Activated B cell treated with CpG ODN at 0.5 μM for 24 hours (primary cell): ENCODE measurements at regions not wholly inside any gene's neighbourhood (a gene's known extent, or its start where the extent isn't known, plus 50 kb on each side); places are given as distances from the start of the nearest gene placed in this dataset.

Experiments
- ATAC-seq: fragments of 200-7000 bp; cut with Tn5 transposase; one replicate; pipeline ENCODE4 v1.10.0; 2021; ENCODE audit warnings: low read depth, mild to moderate bottlenecking, moderate library complexity
- CTCF ChIA-PET: fragments of 350-600 bp; sonication (Branson Sonifier 250); formaldehyde crosslinking; loops from one replicate; lab custom pipeline; 2021; ENCODE audit warnings: antibody characterized with exemption; lab: Charles Lee
- POLR2A ChIA-PET: fragments of 350-600 bp; sonication (Branson Sonifier 250); formaldehyde crosslinking; loops from one replicate; lab custom pipeline; 2021; ENCODE audit warnings: antibody characterized with exemption; lab: Charles Lee
- DNase-seq: peaks from one replicate; pipeline ENCODE4 v3.0.0; 2022
- H3K27ac Mint-ChIP-seq: one replicate; pipeline ENCODE4 v1.8.0; 2020; ENCODE audit warnings: mixed read lengths
- H3K27me3 Mint-ChIP-seq: one replicate; pipeline ENCODE4 v1.8.0; 2021; ENCODE audit warnings: mixed read lengths
- H3K36me3 Mint-ChIP-seq: one replicate; pipeline ENCODE4 v1.8.0; 2021; ENCODE audit warnings: low read depth, mixed read lengths
- H3K4me1 Mint-ChIP-seq: one replicate; pipeline ENCODE4 v1.8.0; 2021; ENCODE audit warnings: mixed read lengths
- H3K4me3 Mint-ChIP-seq: one replicate; pipeline ENCODE4 v1.8.0; 2020; ENCODE audit warnings: mild to moderate bottlenecking, mixed read lengths
- H3K9me3 Mint-ChIP-seq: one replicate; pipeline ENCODE4 v1.8.0; 2020; ENCODE audit warnings: mixed read lengths
- CTCF ChIP-seq: fragments of 200-600 bp; IDR thresholded peaks from one replicate; pipeline ENCODE4 v1.8.0; 2022; ENCODE audit warnings: antibody characterized with exemption, mild to moderate bottlenecking
- intact Hi-C: fragments of 100-400 bp; cut with micrococcal nuclease; formaldehyde crosslinking; loops from one replicate; pipeline ENCODE4 v1.15.1; 2024

- ChIA-PET POLR2A (no interaction called here), CTCF (no interaction called here)
- Mint-ChIP-seq H3K27me3 (no peaks in the 10 kb centered on the region), H3K4me3 (no peak overlapping the region), H3K27ac (no peak overlapping the region), H3K36me3 (no peaks in the 10 kb centered on the region), H3K9me3 (peaks cover 11% of the 10 kb centered on the region), H3K4me1 (no peaks in the 10 kb centered on the region)
- DNase-seq (no peak), ATAC-seq (no peak)
- TF ChIP-seq CTCF = no peak
- intact Hi-C loops = no loop called here
Observed at GRCh38 chr21:16358784-16359183, 629.0 kb downstream of the USP25 start.

- no peaks in the 10 kb centered on the region for H3K27me3 Mint-ChIP-seq
- ChIA-PET POLR2A (no interaction called here), CTCF (no interaction called here)
- H3K4me3 Mint-ChIP-seq = no peak overlapping the region
- H3K4me1 Mint-ChIP-seq = no peaks in the 10 kb centered on the region
- DNase-seq (no peak), ATAC-seq (no peak)
- peaks cover 6% of the 10 kb centered on the region for H3K9me3 Mint-ChIP-seq
- intact Hi-C loops = no loop called here
- H3K36me3 Mint-ChIP-seq = no peaks in the 10 kb centered on the region
- H3K27ac Mint-ChIP-seq = no peak overlapping the region
- no peak for TF ChIP-seq CTCF
Observed at GRCh38 chr21:16363100-16363499, 633.3 kb downstream of the USP25 start.

GRCh38 chr21:16363518-16363917, 633.7 kb downstream of the USP25 start:
- intact Hi-C loops = no loop called here
- peaks cover 6% of the 10 kb centered on the region for H3K9me3 Mint-ChIP-seq
- ChIA-PET POLR2A (no interaction called here), CTCF (no interaction called here)
- no peak overlapping the region for H3K4me3 Mint-ChIP-seq
- no peaks in the 10 kb centered on the region for H3K4me1 Mint-ChIP-seq
- no peak for DNase-seq
- H3K36me3 Mint-ChIP-seq = no peaks in the 10 kb centered on the region
- TF ChIP-seq CTCF = no peak
- H3K27me3 Mint-ChIP-seq = no peaks in the 10 kb centered on the region
- no peak for ATAC-seq
- H3K27ac Mint-ChIP-seq = no peak overlapping the region

GRCh38 chr21:16366207-16366606, 636.4 kb downstream of the USP25 start:
- no peak for TF ChIP-seq CTCF
- H3K27ac Mint-ChIP-seq = no peak overlapping the region
- H3K4me1 Mint-ChIP-seq = no peaks in the 10 kb centered on the region
- ATAC-seq = no peak
- no peak overlapping the region for H3K4me3 Mint-ChIP-seq
- intact Hi-C loops = no loop called here
- no peaks in the 10 kb centered on the region for H3K36me3 Mint-ChIP-seq
- ChIA-PET POLR2A (no interaction called here), CTCF (no interaction called here)
- no peak for DNase-seq
- no peaks in the 10 kb centered on the region for H3K9me3 Mint-ChIP-seq
- no peaks in the 10 kb centered on the region for H3K27me3 Mint-ChIP-seq

GRCh38 chr21:16367079-16367478, 637.3 kb downstream of the USP25 start:
- ATAC-seq (no peak), DNase-seq (no peak)
- H3K27ac Mint-ChIP-seq = no peak overlapping the region
- no peaks in the 10 kb centered on the region for H3K36me3 Mint-ChIP-seq
- intact Hi-C loops = no loop called here
- no peaks in the 10 kb centered on the region for H3K27me3 Mint-ChIP-seq
- H3K4me3 Mint-ChIP-seq = no peak overlapping the region
- ChIA-PET POLR2A (no interaction called here), CTCF (no interaction called here)
- H3K4me1 Mint-ChIP-seq = no peaks in the 10 kb centered on the region
- no peaks in the 10 kb centered on the region for H3K9me3 Mint-ChIP-seq
- no peak for TF ChIP-seq CTCF
